AG04449 (cell line): ENCODE measurements at regions not wholly inside any gene's neighbourhood (a gene's known extent, or its start where the extent isn't known, plus 50 kb on each side); places are given as distances from the start of the nearest gene placed in this dataset.

Experiments used
- CTCF ChIA-PET: fragments of 350-600 bp; formaldehyde crosslinking; extraction: SDS; loops from one replicate; lab custom pipeline; 2021; ENCODE audit warnings: antibody characterized with exemption; lab: Yijun Ruan, JAX
- POLR2A ChIA-PET: fragments of 400-600, 350-600 bp; formaldehyde crosslinking; extraction: SDS; loops from one replicate; lab custom pipeline; 2020; ENCODE audit warnings: antibody characterized with exemption, inconsistent platforms; lab: Yijun Ruan, JAX
- DNase-seq: peaks from one replicate; pipeline ENCODE4 v3.0.0-alpha.2; 2010; ENCODE audit warnings: low read depth, low spot score
- H3K4me3 ChIP-seq: 2 replicates; pipeline ENCODE4 v1.5.1; 2011; ENCODE audit warnings: low read depth, mild to moderate bottlenecking, control low read depth, low read length
- CTCF ChIP-seq: IDR thresholded peaks from one replicate; pipeline ENCODE4 v1.5.1; 2011; ENCODE audit warnings: mild to moderate bottlenecking, moderate library complexity, low read length, control low read depth, inconsistent platforms; ENCODE audit not compliant: insufficient read depth; ENCODE audit errors: missing control alignments

GRCh38 chr4:180603791-180604190 is 1639.4 kb upstream of the TENM3 start:
- ChIA-PET POLR2A (no interaction called here), CTCF (no interaction called here)
- DNase-seq, result no peak
- H3K4me3 ChIP-seq, result no peak overlapping the region
- TF ChIP-seq CTCF, result no peak

GRCh38 chr4:180610324-180610723 is 1632.9 kb upstream of the TENM3 start:
- DNase-seq, result no peak
- POLR2A ChIA-PET, result no interaction called here
- no peak overlapping the region for H3K4me3 ChIP-seq
- CTCF ChIA-PET, result no interaction called here
- TF ChIP-seq CTCF, result no peak

- ChIA-PET POLR2A (no interaction called here), CTCF (no interaction called here)
- H3K4me3 ChIP-seq, result no peak overlapping the region
- no peak for DNase-seq
- no peak for TF ChIP-seq CTCF
Observed at GRCh38 chr4:180615746-180616145, 1627.5 kb upstream of the TENM3 start.

GRCh38 chr4:180617196-180617595 is 1626.0 kb upstream of the TENM3 start:
- no peak overlapping the region for H3K4me3 ChIP-seq
- TF ChIP-seq CTCF, result no peak
- ChIA-PET CTCF (no interaction called here), POLR2A (no interaction called here)
- DNase-seq, result no peak

- no peak for TF ChIP-seq CTCF
- CTCF ChIA-PET, result no interaction called here
- POLR2A ChIA-PET, result no interaction called here
Observed at GRCh38 chr4:180618396-180618795, 1624.8 kb upstream of the TENM3 start.

GRCh38 chr4:180619440-180619839 is 1623.8 kb upstream of the TENM3 start:
- POLR2A ChIA-PET, result no interaction called here
- H3K4me3 ChIP-seq, result no peak overlapping the region
- CTCF ChIA-PET, result no interaction called here
- no peak for TF ChIP-seq CTCF
- no peak for DNase-seq

More at GRCh38 chr4:180618396-180618795, 1624.8 kb upstream of the TENM3 start:
- no peak for DNase-seq
- no peak overlapping the region for H3K4me3 ChIP-seq

- CTCF ChIA-PET, result no interaction called here
- no peak for TF ChIP-seq CTCF
- no peak overlapping the region for H3K4me3 ChIP-seq
- no peak for DNase-seq
- POLR2A ChIA-PET, result no interaction called here
Observed at GRCh38 chr4:180622254-180622653, 1620.9 kb upstream of the TENM3 start.
